H9 (cell line): ENCODE measurements at regions not wholly inside any gene's neighbourhood (a gene's known extent, or its start where the extent isn't known, plus 50 kb on each side); places are given as distances from the start of the nearest gene placed in this dataset.

Experiments used
- DNase-seq: peaks from one replicate; pipeline ENCODE4 v3.0.0-alpha.2; 2017
- H2AFZ ChIP-seq: one replicate; pipeline ENCODE4 v1.6.1; 2013; ENCODE audit warnings: mild to moderate bottlenecking, low read length, control low read depth, moderate library complexity
- H2AK5ac ChIP-seq: 2 replicates; pipeline ENCODE4 v1.6.1; 2013; ENCODE audit warnings: low read length, control low read depth, mixed read lengths; ENCODE audit not compliant: insufficient read length
- H2BK120ac ChIP-seq: one replicate; pipeline ENCODE4 v1.6.1; 2013; ENCODE audit warnings: low read depth, mild to moderate bottlenecking, low read length, control low read depth, inconsistent platforms; ENCODE audit not compliant: poor library complexity, severe bottlenecking
- H2BK12ac ChIP-seq: 2 replicates; pipeline ENCODE4 v1.6.1; 2013; ENCODE audit warnings: low read length, control low read depth, mixed read lengths, low read depth; ENCODE audit not compliant: insufficient read length
- H2BK15ac ChIP-seq: 2 replicates; pipeline ENCODE4 v1.6.1; 2013; ENCODE audit warnings: low read depth, low read length, control low read depth
- H2BK20ac ChIP-seq: one replicate; pipeline ENCODE4 v1.6.1; 2013; ENCODE audit warnings: low read depth, mild to moderate bottlenecking, low read length, control low read depth, inconsistent platforms; ENCODE audit not compliant: poor library complexity, severe bottlenecking
- H2BK5ac ChIP-seq: 2 replicates; pipeline ENCODE4 v1.6.1; 2013; ENCODE audit warnings: low read length, control low read depth, mixed read lengths; ENCODE audit not compliant: insufficient read length
- H3K14ac ChIP-seq: 2 replicates; pipeline ENCODE4 v1.6.1; 2013; ENCODE audit warnings: low read length, control low read depth; ENCODE audit not compliant: insufficient read depth
- H3K18ac ChIP-seq: 2 replicates; pipeline ENCODE4 v1.6.1; 2013; ENCODE audit warnings: low read depth, mild to moderate bottlenecking, mixed read lengths, low read length, control low read depth; ENCODE audit not compliant: insufficient read length
- H3K23ac ChIP-seq: 2 replicates; pipeline ENCODE4 v1.6.1; 2013; ENCODE audit warnings: low read length, control low read depth, mixed read lengths, low read depth; ENCODE audit not compliant: insufficient read length
- H3K23me2 ChIP-seq: 2 replicates; pipeline ENCODE4 v1.6.1; 2013; ENCODE audit warnings: low read depth, mild to moderate bottlenecking, mixed read lengths, low read length, control low read depth; ENCODE audit not compliant: insufficient read length, poor library complexity, severe bottlenecking
- H3K27ac ChIP-seq: 2 replicates; pipeline ENCODE4 v1.5.1; 2013; ENCODE audit warnings: low read length, control low read depth, mixed read lengths, low read depth; ENCODE audit not compliant: insufficient read length
- H3K27me3 ChIP-seq: 2 replicates; pipeline ENCODE4 v1.6.1; 2013; ENCODE audit warnings: low read length, control low read depth, inconsistent platforms; ENCODE audit not compliant: insufficient read depth
- H3K4ac ChIP-seq: 2 replicates; pipeline ENCODE4 v1.6.1; 2013; ENCODE audit warnings: low read depth, mild to moderate bottlenecking, control low read depth, inconsistent platforms, low read length, moderate library complexity
- H3K4me1 ChIP-seq: 2 replicates; pipeline ENCODE4 v1.6.1; 2013; ENCODE audit warnings: low read length, control low read depth, inconsistent platforms; ENCODE audit not compliant: insufficient read depth
- H3K4me2 ChIP-seq: 2 replicates; pipeline ENCODE4 v1.6.1; 2013; ENCODE audit warnings: low read length, control low read depth, mixed read lengths; ENCODE audit not compliant: insufficient read length, insufficient read depth
- H3K56ac ChIP-seq: 2 replicates; pipeline ENCODE4 v1.6.1; 2013; ENCODE audit warnings: low read depth, mild to moderate bottlenecking, mixed read lengths, low read length, control low read depth; ENCODE audit not compliant: insufficient read length
- H3K79me1 ChIP-seq: 2 replicates; pipeline ENCODE4 v1.6.1; 2013; ENCODE audit warnings: low read depth, mild to moderate bottlenecking, moderate library complexity, low read length, control low read depth, inconsistent platforms; ENCODE audit not compliant: insufficient read depth, poor library complexity, severe bottlenecking
- H3K79me2 ChIP-seq: 2 replicates; pipeline ENCODE4 v1.6.1; 2013; ENCODE audit warnings: low read length, control low read depth, inconsistent platforms; ENCODE audit not compliant: insufficient read depth
- H3K9ac ChIP-seq: 2 replicates; pipeline ENCODE4 v1.6.1; 2013; ENCODE audit warnings: low read length, control low read depth, mixed read lengths; ENCODE audit not compliant: insufficient read length; ENCODE audit errors: extremely low read depth
- H3K9me3 ChIP-seq: one replicate; pipeline ENCODE4 v1.6.1; 2013; ENCODE audit warnings: low read depth, low read length, inconsistent platforms; ENCODE audit not compliant: control insufficient read depth
- H3T11ph ChIP-seq: one replicate; pipeline ENCODE4 v1.6.1; 2013; ENCODE audit warnings: mild to moderate bottlenecking, low read length, control low read depth, inconsistent platforms
- H4K20me1 ChIP-seq: one replicate; pipeline ENCODE4 v1.6.1; 2013; ENCODE audit not compliant: control insufficient read depth, insufficient read length, insufficient read depth
- H4K5ac ChIP-seq: 2 replicates; pipeline ENCODE4 v1.6.1; 2013; ENCODE audit warnings: low read depth, mild to moderate bottlenecking, mixed read lengths, low read length, control low read depth; ENCODE audit not compliant: insufficient read length
- H4K8ac ChIP-seq: replicated peaks from 2 replicates; pipeline ENCODE4 v1.6.1; 2013; ENCODE audit warnings: low read length, control low read depth, mixed read lengths, low read depth; ENCODE audit not compliant: insufficient read length
- H4K91ac ChIP-seq: 2 replicates; pipeline ENCODE4 v1.6.1; 2013; ENCODE audit warnings: low read depth, mild to moderate bottlenecking, moderate library complexity, mixed read lengths, low read length, control low read depth; ENCODE audit not compliant: insufficient read length
- H3K27ac Mint-ChIP-seq, 3 experiments: 2 replicates in 2 of 3; 3 replicates in 1 of 3; pipeline ENCODE4 v1.8.0; 2020 to 2021; ENCODE audit warnings: mixed read lengths in 3 of 3, mild to moderate bottlenecking in 1 of 3, moderate library complexity in 1 of 3
- H3K27me3 Mint-ChIP-seq: 2 replicates; pipeline ENCODE4 v1.8.0; 2021; ENCODE audit warnings: low read depth, mild to moderate bottlenecking, moderate library complexity, mixed read lengths
- H3K36me3 Mint-ChIP-seq, 3 experiments: 2 replicates in 2 of 3; 3 replicates in 1 of 3; pipeline ENCODE4 v1.8.0; 2020 to 2021; ENCODE audit warnings: low read depth in 3 of 3, mixed read lengths in 3 of 3; ENCODE audit not compliant: insufficient read depth in 1 of 3
- H3K4me1 Mint-ChIP-seq, 2 experiments: 2 replicates each; pipeline ENCODE4 v1.8.0; 2020; ENCODE audit warnings: mixed read lengths in 2 of 2
- H3K4me3 Mint-ChIP-seq, 2 experiments: 2 replicates in 1 of 2; 3 replicates in 1 of 2; pipeline ENCODE4 v1.8.0; 2020 to 2021; ENCODE audit warnings: mild to moderate bottlenecking in 2 of 2, mixed read lengths in 2 of 2, moderate library complexity in 1 of 2
- H3K9me3 Mint-ChIP-seq, 2 experiments: 2 replicates in 1 of 2; 3 replicates in 1 of 2; pipeline ENCODE4 v1.8.0; 2020; ENCODE audit warnings: mild to moderate bottlenecking in 2 of 2, mixed read lengths in 2 of 2, moderate library complexity in 1 of 2
- CTCF ChIP-seq: fragments of 200-600 bp; sonication (generic); conservative IDR thresholded peaks from 3 replicates; pipeline ENCODE4 v1.8.0; 2021; ENCODE audit warnings: antibody characterized with exemption, mild to moderate bottlenecking
- WGBS: extraction: QIAGEN DNeasy Blood & Tissue Kit; methylation state at CpG from one replicate; pipeline ENCODE4 v1.1.7; 2013; ENCODE audit warnings: missing lambda C conversion rate, low lambda C conversion rate, mixed read lengths; ENCODE audit not compliant: insufficient read length; ENCODE audit errors: extremely low coverage; 5-methylcytosine and 5-hydroxymethylcytosine counted together

- H4K8ac ChIP-seq, result no peak overlapping the region
- H3K4me1 ChIP-seq, result no peaks in the 10 kb centered on the region; the same call in 1 of the 2 replicates
- no peaks in the 10 kb centered on the region for H3K27me3 ChIP-seq
- H3K79me1 ChIP-seq, result no peaks in the 10 kb centered on the region
- no peak overlapping the region for H2BK5ac ChIP-seq
- H3K14ac ChIP-seq, result no peak overlapping the region
- Mint-ChIP-seq H3K27me3 (no peaks in the 10 kb centered on the region; the same call in 1 of the 2 replicates), H3K9me3 (peaks cover 17 to 22% of the 10 kb centered on the region in 2 experiments), H3K36me3 (peaks cover 3 to 23% (median 3%) of the 10 kb centered on the region in 3 experiments; a peak in 6 of 7 replicates), H3K27ac (no peak overlapping the region), H3K4me3 (no peak overlapping the region), H3K4me1 (peaks cover 22% of the 10 kb centered on the region in 2 experiments)
- no peaks in the 10 kb centered on the region for H3K79me2 ChIP-seq
- no peak overlapping the region for H3K9ac ChIP-seq
- no peak overlapping the region for H4K91ac ChIP-seq
- no peak for DNase-seq
- no peak overlapping the region for H2BK15ac ChIP-seq
- H2BK120ac ChIP-seq, result no peak overlapping the region
- no peaks in the 10 kb centered on the region for H3K9me3 ChIP-seq
- H4K20me1 ChIP-seq, result no peaks in the 10 kb centered on the region
- no peak overlapping the region for H2AK5ac ChIP-seq
- no peak overlapping the region for H2BK12ac ChIP-seq
- H3K23ac ChIP-seq, result no peak overlapping the region
- no peak for TF ChIP-seq CTCF
- no peak overlapping the region for H3K56ac ChIP-seq
- H3K27ac ChIP-seq, result no peak overlapping the region
- no peak overlapping the region for H4K5ac ChIP-seq
- H3K23me2 ChIP-seq, result no peaks in the 10 kb centered on the region
- H3K18ac ChIP-seq, result no peak overlapping the region
- H2BK20ac ChIP-seq, result no peak overlapping the region
- no CpG with 5 or more reads among the region's 3 CpGs for WGBS
- no peak overlapping the region for H3K4ac ChIP-seq
- no peak overlapping the region for H3K4me2 ChIP-seq
- H3T11ph ChIP-seq, result no peak overlapping the region
- no peak overlapping the region for H2AFZ ChIP-seq
Observed at GRCh38 chr1:78411707-78412106, 79.1 kb upstream of the PTGFR start.
